ENCODE measurements at regions not wholly inside any gene's neighbourhood (a gene's known extent, or its start where the extent isn't known, plus 50 kb on each side); places are given as distances from the start of the nearest gene placed in this dataset.

DNA sequence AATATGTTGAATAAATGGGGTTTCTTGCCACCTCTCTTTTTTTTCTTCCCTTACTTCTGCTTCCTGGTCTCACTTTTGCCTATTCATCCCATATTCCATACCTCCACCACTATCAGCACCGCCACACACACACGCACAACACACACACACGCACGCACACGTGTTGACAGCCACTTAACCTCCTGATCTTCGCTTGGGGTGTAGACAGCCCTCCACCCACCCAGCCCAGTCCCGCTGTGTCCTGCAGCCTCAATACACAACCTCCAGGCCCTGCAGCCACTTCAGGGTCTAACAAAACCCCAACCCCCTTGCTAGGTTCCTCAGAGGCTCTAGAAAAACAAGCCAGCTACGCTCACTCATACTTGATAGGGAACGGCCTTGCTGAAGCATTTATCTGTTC lies 72.3 kb downstream of the LINC00237 start (continued):
- TF ChIP-seq SMARCC2 (IDR thresholded peaks at IDR 0.05; ENCODE audit: low read depth) (no peak), ZNF121 (CRISPR knock-in tag; conservative IDR thresholded peaks at IDR 0.05) (no peak), CBFA2T3 (IDR thresholded peaks at IDR 0.05) (peak; percentile 49), MEIS2 (IDR thresholded peaks at IDR 0.05; ENCODE audit: partially characterized antibody) (peak; percentile 51), NFXL1 (CRISPR knock-in tag; IDR thresholded peaks at IDR 0.05) (no peak), ZNF143 (CRISPR knock-in tag; IDR thresholded peaks at IDR 0.05) (no peak), TRIM28 (IDR thresholded peaks at IDR 0.05) (no peak), SRSF1 (IDR thresholded peaks at IDR 0.05; ENCODE audit: low read depth, low read length) (no peak), C11orf30 (IDR thresholded peaks at IDR 0.05; ENCODE audit: low read depth) (peak; percentile 39; the same call in 1 of the 2 replicates), HDAC6 (IDR thresholded peaks at IDR 0.05; ENCODE audit: low read depth, low read length) (no peak), NFE2 (IDR thresholded peaks at IDR 0.05; ENCODE audit: low read depth) (0 out of 2 replicates have a peak, but pooled peaks have one; percentile 23), BHLHE40 (IDR thresholded peaks at IDR 0.05; ENCODE audit: low read length) (peak; percentile 57)
- TF ChIP-seq, protein P1, sequence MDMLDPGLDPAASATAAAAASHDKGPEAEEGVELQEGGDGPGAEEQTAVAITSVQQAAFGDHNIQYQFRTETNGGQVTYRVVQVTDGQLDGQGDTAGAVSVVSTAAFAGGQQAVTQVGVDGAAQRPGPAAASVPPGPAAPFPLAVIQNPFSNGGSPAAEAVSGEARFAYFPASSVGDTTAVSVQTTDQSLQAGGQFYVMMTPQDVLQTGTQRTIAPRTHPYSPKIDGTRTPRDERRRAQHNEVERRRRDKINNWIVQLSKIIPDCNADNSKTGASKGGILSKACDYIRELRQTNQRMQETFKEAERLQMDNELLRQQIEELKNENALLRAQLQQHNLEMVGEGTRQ (CRISPR knock-in tag; IDR thresholded peaks at IDR 0.05), result no peak
- TF ChIP-seq, protein P2, sequence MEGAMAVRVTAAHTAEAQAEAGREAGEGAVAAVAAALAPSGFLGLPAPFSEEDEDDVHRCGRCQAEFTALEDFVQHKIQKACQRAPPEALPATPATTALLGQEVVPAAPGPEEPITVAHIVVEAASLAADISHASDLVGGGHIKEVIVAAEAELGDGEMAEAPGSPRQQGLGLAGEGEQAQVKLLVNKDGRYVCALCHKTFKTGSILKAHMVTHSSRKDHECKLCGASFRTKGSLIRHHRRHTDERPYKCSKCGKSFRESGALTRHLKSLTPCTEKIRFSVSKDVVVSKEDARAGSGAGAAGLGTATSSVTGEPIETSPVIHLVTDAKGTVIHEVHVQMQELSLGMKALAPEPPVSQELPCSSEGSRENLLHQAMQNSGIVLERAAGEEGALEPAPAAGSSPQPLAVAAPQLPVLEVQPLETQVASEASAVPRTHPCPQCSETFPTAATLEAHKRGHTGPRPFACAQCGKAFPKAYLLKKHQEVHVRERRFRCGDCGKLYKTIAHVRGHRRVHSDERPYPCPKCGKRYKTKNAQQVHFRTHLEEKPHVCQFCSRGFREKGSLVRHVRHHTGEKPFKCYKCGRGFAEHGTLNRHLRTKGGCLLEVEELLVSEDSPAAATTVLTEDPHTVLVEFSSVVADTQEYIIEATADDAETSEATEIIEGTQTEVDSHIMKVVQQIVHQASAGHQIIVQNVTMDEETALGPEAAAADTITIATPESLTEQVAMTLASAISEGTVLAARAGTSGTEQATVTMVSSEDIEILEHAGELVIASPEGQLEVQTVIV (CRISPR knock-in tag; IDR thresholded peaks at IDR 0.05; ENCODE audit: borderline replicate concordance), result no peak
- TF ChIP-seq, protein P3, sequence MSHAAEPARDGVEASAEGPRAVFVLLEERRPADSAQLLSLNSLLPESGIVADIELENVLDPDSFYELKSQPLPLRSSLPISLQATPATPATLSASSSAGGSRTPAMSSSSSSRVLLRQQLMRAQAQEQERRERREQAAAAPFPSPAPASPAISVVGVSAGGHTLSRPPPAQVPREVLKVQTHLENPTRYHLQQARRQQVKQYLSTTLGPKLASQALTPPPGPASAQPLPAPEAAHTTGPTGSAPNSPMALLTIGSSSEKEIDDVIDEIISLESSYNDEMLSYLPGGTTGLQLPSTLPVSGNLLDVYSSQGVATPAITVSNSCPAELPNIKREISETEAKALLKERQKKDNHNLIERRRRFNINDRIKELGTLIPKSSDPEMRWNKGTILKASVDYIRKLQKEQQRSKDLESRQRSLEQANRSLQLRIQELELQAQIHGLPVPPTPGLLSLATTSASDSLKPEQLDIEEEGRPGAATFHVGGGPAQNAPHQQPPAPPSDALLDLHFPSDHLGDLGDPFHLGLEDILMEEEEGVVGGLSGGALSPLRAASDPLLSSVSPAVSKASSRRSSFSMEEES (CRISPR knock-in tag; IDR thresholded peaks at IDR 0.05), result no peak
- TF ChIP-seq, protein P4, sequence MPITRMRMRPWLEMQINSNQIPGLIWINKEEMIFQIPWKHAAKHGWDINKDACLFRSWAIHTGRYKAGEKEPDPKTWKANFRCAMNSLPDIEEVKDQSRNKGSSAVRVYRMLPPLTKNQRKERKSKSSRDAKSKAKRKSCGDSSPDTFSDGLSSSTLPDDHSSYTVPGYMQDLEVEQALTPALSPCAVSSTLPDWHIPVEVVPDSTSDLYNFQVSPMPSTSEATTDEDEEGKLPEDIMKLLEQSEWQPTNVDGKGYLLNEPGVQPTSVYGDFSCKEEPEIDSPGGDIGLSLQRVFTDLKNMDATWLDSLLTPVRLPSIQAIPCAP (CRISPR knock-in tag; IDR thresholded peaks at IDR 0.05; ENCODE audit: borderline replicate concordance), result no peak

Data from K562 (cell line).